GM23338 (cell line): ENCODE measurements at regions not wholly inside any gene's neighbourhood (a gene's known extent, or its start where the extent isn't known, plus 50 kb on each side); places are given as distances from the start of the nearest gene placed in this dataset.

Experiments
- ATAC-seq: fragments of 200-7000 bp; cut with Tn5 transposase; 3 replicates; pipeline ENCODE4 v1.9.1; 2020
- DNase-seq: peaks from one replicate; pipeline ENCODE4 v3.0.0-alpha.2; 2015; ENCODE audit warnings: low spot score
- H2AFZ ChIP-seq: fragments of 200-600 bp; sonication (generic); 2 replicates; pipeline ENCODE4 v1.8.0; 2016; ENCODE audit warnings: antibody characterized with exemption, mild to moderate bottlenecking, moderate library complexity
- H3F3A ChIP-seq: fragments of 200-600 bp; sonication (generic); replicated peaks from 2 replicates; pipeline ENCODE4 v1.8.0; 2017; ENCODE audit warnings: antibody characterized with exemption, mixed run types, low read depth
- H3K27ac ChIP-seq: fragments of 200-600 bp; sonication (generic); 2 replicates; pipeline ENCODE4 v1.6.1; 2016; ENCODE audit warnings: low read depth
- H3K27me3 ChIP-seq: fragments of 200-600 bp; sonication (generic); 2 replicates; pipeline ENCODE4 v1.8.0; 2016; ENCODE audit warnings: mild to moderate bottlenecking, mixed run types, moderate library complexity; ENCODE audit not compliant: insufficient read depth
- H3K36me3 ChIP-seq: fragments of 200-600 bp; sonication (generic); 2 replicates; pipeline ENCODE4 v1.8.0; 2016; ENCODE audit warnings: mild to moderate bottlenecking; ENCODE audit not compliant: insufficient read depth
- H3K4me1 ChIP-seq: fragments of 200-600 bp; sonication (generic); 2 replicates; pipeline ENCODE4 v1.8.0; 2016; ENCODE audit warnings: mild to moderate bottlenecking, moderate library complexity; ENCODE audit not compliant: insufficient read depth
- H3K4me2 ChIP-seq: fragments of 200-600 bp; sonication (generic); 2 replicates; pipeline ENCODE4 v1.7.1; 2017; ENCODE audit warnings: mixed run types
- H3K4me3 ChIP-seq: fragments of 200-600 bp; sonication (generic); 2 replicates; pipeline ENCODE4 v1.6.1; 2016; ENCODE audit warnings: mixed run types
- H3K79me2 ChIP-seq: fragments of 200-600 bp; sonication (generic); replicated peaks from 2 replicates; pipeline ENCODE4 v1.8.0; 2017; ENCODE audit warnings: mild to moderate bottlenecking; ENCODE audit not compliant: insufficient read depth
- H3K9me2 ChIP-seq: fragments of 200-600 bp; sonication (generic); 2 replicates; pipeline ENCODE4 v1.8.0; 2017; ENCODE audit not compliant: insufficient read depth
- H4K20me1 ChIP-seq: fragments of 200-600 bp; sonication (generic); replicated peaks from 2 replicates; pipeline ENCODE4 v1.8.0; 2017; ENCODE audit warnings: mild to moderate bottlenecking; ENCODE audit not compliant: insufficient read depth
- H3K27ac Mint-ChIP-seq: 2 replicates; pipeline ENCODE4 v1.8.0; 2020; ENCODE audit warnings: inconsistent platforms, mild to moderate bottlenecking, moderate library complexity, mixed read lengths
- H3K27me3 Mint-ChIP-seq: 3 replicates; pipeline ENCODE4 v1.8.0; 2022; ENCODE audit warnings: low read depth, mild to moderate bottlenecking, moderate library complexity, mixed read lengths, inconsistent platforms; ENCODE audit not compliant: insufficient read depth, poor library complexity
- H3K36me3 Mint-ChIP-seq: 3 replicates; pipeline ENCODE4 v1.8.0; 2021; ENCODE audit warnings: low read depth, mild to moderate bottlenecking, inconsistent platforms, moderate library complexity, mixed read lengths
- H3K4me1 Mint-ChIP-seq: 3 replicates; pipeline ENCODE4 v1.8.0; 2020; ENCODE audit warnings: mild to moderate bottlenecking, inconsistent platforms, mixed read lengths
- H3K4me3 Mint-ChIP-seq: 3 replicates; pipeline ENCODE4 v1.8.0; 2021; ENCODE audit warnings: moderate library complexity, mild to moderate bottlenecking, inconsistent platforms, mixed read lengths
- H3K9me3 Mint-ChIP-seq: 3 replicates; pipeline ENCODE4 v1.8.0; 2020; ENCODE audit warnings: moderate library complexity, mild to moderate bottlenecking, inconsistent platforms, mixed read lengths
- CREB1 ChIP-seq: fragments of 250-450 bp; sonication (Bioruptor Pico); IDR thresholded peaks from 2 replicates; pipeline ENCODE4 v1.5.0; 2020; ENCODE audit warnings: low read depth, mild to moderate bottlenecking, moderate library complexity
- EZH2 ChIP-seq: fragments of 200-600 bp; sonication (generic); IDR thresholded peaks from one replicate; pipeline ENCODE4 v1.8.0; 2017; ENCODE audit warnings: antibody characterized with exemption, mild to moderate bottlenecking, low read depth; ENCODE audit not compliant: unreplicated experiment
- EZH2phosphoT487 ChIP-seq: fragments of 200-600 bp; sonication (generic); IDR thresholded peaks from one replicate; pipeline ENCODE4 v1.8.1; 2018; ENCODE audit warnings: antibody characterized with exemption; ENCODE audit not compliant: unreplicated experiment
- JUNB ChIP-seq: IDR thresholded peaks from one replicate; pipeline ENCODE4 v1.6.1; 2016; ENCODE audit warnings: antibody characterized with exemption; ENCODE audit not compliant: unreplicated experiment
- NANOG ChIP-seq: IDR thresholded peaks from 2 replicates; pipeline ENCODE4 v1.6.1; 2016; ENCODE audit warnings: antibody characterized with exemption, borderline replicate concordance
- POLR2AphosphoS5 ChIP-seq: IDR thresholded peaks from 2 replicates; pipeline ENCODE4 v1.6.1; 2016; ENCODE audit warnings: antibody characterized with exemption, low read depth
- STAT1 ChIP-seq: IDR thresholded peaks from one replicate; pipeline ENCODE4 v1.6.1; 2016; ENCODE audit warnings: antibody characterized with exemption; ENCODE audit not compliant: unreplicated experiment
- ZNF114 ChIP-seq: fragments of 250-450 bp; sonication (Bioruptor Pico); IDR thresholded peaks from 2 replicates; pipeline ENCODE4 v1.5.0; 2020; ENCODE audit warnings: mild to moderate bottlenecking, moderate library complexity
- ZNF331 ChIP-seq: fragments of 250-450 bp; sonication (Bioruptor Pico); IDR thresholded peaks from 2 replicates; pipeline ENCODE4 v1.5.0; 2020; ENCODE audit warnings: low read depth, mild to moderate bottlenecking, moderate library complexity
- TF ChIP-seq, protein P1 (sequence below): IDR thresholded peaks from one replicate; pipeline ENCODE4 v1.6.1; 2018; ENCODE audit warnings: antibody characterized with exemption; ENCODE audit not compliant: unreplicated experiment
- TF ChIP-seq, protein P2 (sequence below): fragments of 250-450 bp; sonication (Bioruptor Pico); IDR thresholded peaks from 2 replicates; pipeline ENCODE4 v1.5.0; 2020; ENCODE audit warnings: mild to moderate bottlenecking, moderate library complexity
- TF ChIP-seq, protein P3 (sequence below), 2 experiments: fragments of 200-600 bp in 1 of 2; sonication (generic) in 1 of 2; conservative IDR thresholded peaks; 2 replicates each; pipeline versions ENCODE4 v1.5.1 to v1.6.1; 2016 to 2017; ENCODE audit warnings: antibody characterized with exemption in 2 of 2, low read depth in 2 of 2, mild to moderate bottlenecking in 2 of 2, moderate library complexity in 1 of 2

DNA sequence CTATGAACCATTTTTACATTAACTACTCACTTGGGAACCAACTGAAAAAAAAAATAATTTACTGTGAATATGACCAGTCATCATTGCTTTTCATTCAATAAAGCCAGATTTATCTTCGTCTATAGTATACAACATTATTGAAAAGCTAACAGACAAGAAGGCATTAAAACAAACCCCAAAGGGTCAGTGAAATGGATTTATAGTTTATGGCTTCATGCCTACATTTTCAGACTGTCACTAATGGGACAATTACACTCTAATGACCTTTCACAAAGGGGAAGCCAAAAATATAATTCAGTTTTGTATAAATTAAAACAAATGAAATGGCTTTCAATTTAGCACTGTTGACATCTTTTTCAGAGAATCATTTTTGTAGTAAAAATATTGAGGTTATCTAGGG lies 169.1 kb downstream of the DSEL start (continued):
- TF ChIP-seq JUNB (no peak), CREB1 (CRISPR knock-in tag) (no peak), EZH2phosphoT487 (no peak), NANOG (no peak)

DNA sequence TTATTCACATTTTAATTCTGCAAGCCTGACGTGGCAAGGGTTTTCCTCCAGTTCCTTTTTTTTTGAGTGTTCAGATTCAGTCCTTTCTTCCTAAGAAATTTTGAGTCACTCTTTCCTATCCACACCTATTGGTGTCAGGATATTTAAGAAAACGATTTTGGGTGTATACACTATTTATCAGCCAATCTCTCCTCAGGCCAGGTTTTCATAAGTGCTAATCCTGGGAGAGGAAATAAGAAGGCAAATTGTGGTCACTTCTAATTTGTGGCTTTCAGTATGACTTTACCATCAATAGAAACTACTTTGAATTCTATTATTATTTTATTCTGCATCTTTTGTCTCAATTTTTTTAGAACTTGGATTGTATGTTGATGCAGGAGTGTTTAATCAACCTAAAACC lies 174.4 kb downstream of the DSEL start:
- TF ChIP-seq EZH2 (no peak), ZNF114 (no peak), STAT1 (no peak), POLR2AphosphoS5 (no peak), ZNF331 (CRISPR knock-in tag) (no peak), JUNB (no peak), NANOG (no peak), CREB1 (CRISPR knock-in tag) (no peak)
- TF ChIP-seq, protein P1, sequence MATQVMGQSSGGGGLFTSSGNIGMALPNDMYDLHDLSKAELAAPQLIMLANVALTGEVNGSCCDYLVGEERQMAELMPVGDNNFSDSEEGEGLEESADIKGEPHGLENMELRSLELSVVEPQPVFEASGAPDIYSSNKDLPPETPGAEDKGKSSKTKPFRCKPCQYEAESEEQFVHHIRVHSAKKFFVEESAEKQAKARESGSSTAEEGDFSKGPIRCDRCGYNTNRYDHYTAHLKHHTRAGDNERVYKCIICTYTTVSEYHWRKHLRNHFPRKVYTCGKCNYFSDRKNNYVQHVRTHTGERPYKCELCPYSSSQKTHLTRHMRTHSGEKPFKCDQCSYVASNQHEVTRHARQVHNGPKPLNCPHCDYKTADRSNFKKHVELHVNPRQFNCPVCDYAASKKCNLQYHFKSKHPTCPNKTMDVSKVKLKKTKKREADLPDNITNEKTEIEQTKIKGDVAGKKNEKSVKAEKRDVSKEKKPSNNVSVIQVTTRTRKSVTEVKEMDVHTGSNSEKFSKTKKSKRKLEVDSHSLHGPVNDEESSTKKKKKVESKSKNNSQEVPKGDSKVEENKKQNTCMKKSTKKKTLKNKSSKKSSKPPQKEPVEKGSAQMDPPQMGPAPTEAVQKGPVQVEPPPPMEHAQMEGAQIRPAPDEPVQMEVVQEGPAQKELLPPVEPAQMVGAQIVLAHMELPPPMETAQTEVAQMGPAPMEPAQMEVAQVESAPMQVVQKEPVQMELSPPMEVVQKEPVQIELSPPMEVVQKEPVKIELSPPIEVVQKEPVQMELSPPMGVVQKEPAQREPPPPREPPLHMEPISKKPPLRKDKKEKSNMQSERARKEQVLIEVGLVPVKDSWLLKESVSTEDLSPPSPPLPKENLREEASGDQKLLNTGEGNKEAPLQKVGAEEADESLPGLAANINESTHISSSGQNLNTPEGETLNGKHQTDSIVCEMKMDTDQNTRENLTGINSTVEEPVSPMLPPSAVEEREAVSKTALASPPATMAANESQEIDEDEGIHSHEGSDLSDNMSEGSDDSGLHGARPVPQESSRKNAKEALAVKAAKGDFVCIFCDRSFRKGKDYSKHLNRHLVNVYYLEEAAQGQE, result no peak
- TF ChIP-seq, protein P2, sequence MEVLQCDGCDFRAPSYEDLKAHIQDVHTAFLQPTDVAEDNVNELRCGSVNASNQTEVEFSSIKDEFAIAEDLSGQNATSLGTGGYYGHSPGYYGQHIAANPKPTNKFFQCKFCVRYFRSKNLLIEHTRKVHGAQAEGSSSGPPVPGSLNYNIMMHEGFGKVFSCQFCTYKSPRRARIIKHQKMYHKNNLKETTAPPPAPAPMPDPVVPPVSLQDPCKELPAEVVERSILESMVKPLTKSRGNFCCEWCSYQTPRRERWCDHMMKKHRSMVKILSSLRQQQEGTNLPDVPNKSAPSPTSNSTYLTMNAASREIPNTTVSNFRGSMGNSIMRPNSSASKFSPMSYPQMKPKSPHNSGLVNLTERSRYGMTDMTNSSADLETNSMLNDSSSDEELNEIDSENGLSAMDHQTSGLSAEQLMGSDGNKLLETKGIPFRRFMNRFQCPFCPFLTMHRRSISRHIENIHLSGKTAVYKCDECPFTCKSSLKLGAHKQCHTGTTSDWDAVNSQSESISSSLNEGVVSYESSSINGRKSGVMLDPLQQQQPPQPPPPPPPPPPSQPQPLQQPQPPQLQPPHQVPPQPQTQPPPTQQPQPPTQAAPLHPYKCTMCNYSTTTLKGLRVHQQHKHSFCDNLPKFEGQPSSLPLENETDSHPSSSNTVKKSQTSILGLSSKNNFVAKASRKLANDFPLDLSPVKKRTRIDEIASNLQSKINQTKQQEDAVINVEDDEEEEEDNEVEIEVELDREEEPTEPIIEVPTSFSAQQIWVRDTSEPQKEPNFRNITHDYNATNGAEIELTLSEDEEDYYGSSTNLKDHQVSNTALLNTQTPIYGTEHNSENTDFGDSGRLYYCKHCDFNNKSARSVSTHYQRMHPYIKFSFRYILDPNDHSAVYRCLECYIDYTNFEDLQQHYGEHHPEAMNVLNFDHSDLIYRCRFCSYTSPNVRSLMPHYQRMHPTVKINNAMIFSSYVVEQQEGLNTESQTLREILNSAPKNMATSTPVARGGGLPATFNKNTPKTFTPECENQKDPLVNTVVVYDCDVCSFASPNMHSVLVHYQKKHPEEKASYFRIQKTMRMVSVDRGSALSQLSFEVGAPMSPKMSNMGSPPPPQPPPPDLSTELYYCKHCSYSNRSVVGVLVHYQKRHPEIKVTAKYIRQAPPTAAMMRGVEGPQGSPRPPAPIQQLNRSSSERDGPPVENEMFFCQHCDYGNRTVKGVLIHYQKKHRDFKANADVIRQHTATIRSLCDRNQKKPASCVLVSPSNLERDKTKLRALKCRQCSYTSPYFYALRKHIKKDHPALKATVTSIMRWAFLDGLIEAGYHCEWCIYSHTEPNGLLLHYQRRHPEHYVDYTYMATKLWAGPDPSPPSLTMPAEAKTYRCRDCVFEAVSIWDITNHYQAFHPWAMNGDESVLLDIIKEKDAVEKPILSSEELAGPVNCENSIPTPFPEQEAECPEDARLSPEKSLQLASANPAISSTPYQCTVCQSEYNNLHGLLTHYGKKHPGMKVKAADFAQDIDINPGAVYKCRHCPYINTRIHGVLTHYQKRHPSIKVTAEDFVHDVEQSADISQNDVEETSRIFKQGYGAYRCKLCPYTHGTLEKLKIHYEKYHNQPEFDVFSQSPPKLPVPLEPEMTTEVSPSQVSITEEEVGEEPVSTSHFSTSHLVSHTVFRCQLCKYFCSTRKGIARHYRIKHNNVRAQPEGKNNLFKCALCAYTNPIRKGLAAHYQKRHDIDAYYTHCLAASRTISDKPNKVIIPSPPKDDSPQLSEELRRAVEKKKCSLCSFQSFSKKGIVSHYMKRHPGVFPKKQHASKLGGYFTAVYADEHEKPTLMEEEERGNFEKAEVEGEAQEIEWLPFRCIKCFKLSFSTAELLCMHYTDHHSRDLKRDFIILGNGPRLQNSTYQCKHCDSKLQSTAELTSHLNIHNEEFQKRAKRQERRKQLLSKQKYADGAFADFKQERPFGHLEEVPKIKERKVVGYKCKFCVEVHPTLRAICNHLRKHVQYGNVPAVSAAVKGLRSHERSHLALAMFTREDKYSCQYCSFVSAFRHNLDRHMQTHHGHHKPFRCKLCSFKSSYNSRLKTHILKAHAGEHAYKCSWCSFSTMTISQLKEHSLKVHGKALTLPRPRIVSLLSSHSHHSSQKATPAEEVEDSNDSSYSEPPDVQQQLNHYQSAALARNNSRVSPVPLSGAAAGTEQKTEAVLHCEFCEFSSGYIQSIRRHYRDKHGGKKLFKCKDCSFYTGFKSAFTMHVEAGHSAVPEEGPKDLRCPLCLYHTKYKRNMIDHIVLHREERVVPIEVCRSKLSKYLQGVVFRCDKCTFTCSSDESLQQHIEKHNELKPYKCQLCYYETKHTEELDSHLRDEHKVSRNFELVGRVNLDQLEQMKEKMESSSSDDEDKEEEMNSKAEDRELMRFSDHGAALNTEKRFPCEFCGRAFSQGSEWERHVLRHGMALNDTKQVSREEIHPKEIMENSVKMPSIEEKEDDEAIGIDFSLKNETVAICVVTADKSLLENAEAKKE (CRISPR knock-in tag), result no peak
- TF ChIP-seq, protein P3, sequence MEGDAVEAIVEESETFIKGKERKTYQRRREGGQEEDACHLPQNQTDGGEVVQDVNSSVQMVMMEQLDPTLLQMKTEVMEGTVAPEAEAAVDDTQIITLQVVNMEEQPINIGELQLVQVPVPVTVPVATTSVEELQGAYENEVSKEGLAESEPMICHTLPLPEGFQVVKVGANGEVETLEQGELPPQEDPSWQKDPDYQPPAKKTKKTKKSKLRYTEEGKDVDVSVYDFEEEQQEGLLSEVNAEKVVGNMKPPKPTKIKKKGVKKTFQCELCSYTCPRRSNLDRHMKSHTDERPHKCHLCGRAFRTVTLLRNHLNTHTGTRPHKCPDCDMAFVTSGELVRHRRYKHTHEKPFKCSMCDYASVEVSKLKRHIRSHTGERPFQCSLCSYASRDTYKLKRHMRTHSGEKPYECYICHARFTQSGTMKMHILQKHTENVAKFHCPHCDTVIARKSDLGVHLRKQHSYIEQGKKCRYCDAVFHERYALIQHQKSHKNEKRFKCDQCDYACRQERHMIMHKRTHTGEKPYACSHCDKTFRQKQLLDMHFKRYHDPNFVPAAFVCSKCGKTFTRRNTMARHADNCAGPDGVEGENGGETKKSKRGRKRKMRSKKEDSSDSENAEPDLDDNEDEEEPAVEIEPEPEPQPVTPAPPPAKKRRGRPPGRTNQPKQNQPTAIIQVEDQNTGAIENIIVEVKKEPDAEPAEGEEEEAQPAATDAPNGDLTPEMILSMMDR (conservative IDR thresholded peaks at IDR 0.05; ENCODE audit: low read depth in 2 of 2), result no peak
- Histone ChIP-seq H3K79me2 (no peaks in the 10 kb centered on the region), H3K4me3 (no peak overlapping the region), H3K36me3 (no peaks in the 10 kb centered on the region), H3K4me1 (no peaks in the 10 kb centered on the region), H3K27ac (no peak overlapping the region), H2AFZ (no peak overlapping the region), H4K20me1 (no peaks in the 10 kb centered on the region), H3K4me2 (no peak overlapping the region), H3K9me2 (0 out of 2 replicates have a peak, but pooled peaks cover 4% of the 10 kb centered on the region), H3F3A (no peaks in the 10 kb centered on the region), H3K27me3 (no peaks in the 10 kb centered on the region)
- H3K4me1 Mint-ChIP-seq, result no peaks in the 10 kb centered on the region
- no peak overlapping the region for H3K27ac Mint-ChIP-seq
- peaks cover 6% of the 10 kb centered on the region for H3K9me3 Mint-ChIP-seq
- no peaks in the 10 kb centered on the region for H3K36me3 Mint-ChIP-seq
- ATAC-seq (no peak), DNase-seq (no peak)
- no peak overlapping the region for H3K4me3 Mint-ChIP-seq
- peaks cover 3% of the 10 kb centered on the region for H3K27me3 Mint-ChIP-seq
